Adrenal gland (tissue), 5 donors: ENCODE measurements at regions not wholly inside any gene's neighbourhood (a gene's known extent, or its start where the extent isn't known, plus 50 kb on each side); places are given as distances from the start of the nearest gene placed in this dataset.

Source experiments
- POLR2A ChIP-seq, 2 donors: fragments of 450-650 bp; IDR thresholded peaks; one replicate each; pipeline ENCODE4 v1.6.1; 2017; ENCODE audit warnings: antibody characterized with exemption in 2 of 2, mild to moderate bottlenecking in 2 of 2, moderate library complexity in 1 of 2
- TF ChIP-seq, protein P1 (sequence below), 6 experiments: fragments of 450-650 bp in 4 of 6; fragments of 200-600 bp in 2 of 6; sonication (generic) in 1 of 6; IDR thresholded peaks; 1 replicate in 5 of 6; 2 replicates in 1 of 6; pipeline versions ENCODE4 v1.5.1 to v1.8.0; 2016 to 2021; ENCODE audit warnings: antibody characterized with exemption in 6 of 6, mild to moderate bottlenecking in 2 of 6, moderate library complexity in 1 of 6
- donor health status: DM: no; HTN: no; CAD: no.

DNA sequence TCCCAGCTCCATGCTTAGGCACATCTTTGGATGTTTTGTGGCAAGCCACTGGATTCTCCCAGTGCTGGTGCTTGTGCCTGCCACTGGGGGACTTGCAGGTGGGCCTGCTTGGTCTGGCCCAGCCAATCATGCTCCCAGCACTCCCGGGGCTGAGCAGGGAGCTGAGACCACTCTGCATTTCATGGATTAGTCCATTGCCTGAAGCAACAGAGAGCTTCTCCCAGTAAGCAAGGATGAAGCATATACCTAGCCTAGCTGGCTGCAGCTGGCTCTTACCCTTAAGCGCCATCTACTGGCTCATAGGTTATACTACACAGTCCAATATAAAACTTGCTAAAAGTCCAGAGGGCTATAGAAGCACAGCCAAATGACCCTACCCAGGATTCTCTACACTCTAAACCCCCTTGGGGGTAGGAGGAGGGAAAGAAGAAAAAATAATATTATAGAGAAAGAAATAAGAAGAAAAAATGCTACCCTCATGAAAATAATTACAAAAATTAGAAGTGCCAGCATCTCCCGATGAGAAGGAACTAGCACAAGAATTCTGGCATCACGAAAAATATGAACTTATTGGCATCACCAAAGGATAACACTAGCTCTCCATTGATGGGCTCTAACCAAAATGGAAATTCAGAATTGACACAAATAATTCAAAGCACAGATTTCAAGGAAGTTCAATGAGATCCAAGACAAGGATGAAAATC is 275.3 kb downstream of the C11orf87 start:
- TF ChIP-seq POLR2A (IDR thresholded peaks at IDR 0.05), result no peak
- TF ChIP-seq, protein P1, sequence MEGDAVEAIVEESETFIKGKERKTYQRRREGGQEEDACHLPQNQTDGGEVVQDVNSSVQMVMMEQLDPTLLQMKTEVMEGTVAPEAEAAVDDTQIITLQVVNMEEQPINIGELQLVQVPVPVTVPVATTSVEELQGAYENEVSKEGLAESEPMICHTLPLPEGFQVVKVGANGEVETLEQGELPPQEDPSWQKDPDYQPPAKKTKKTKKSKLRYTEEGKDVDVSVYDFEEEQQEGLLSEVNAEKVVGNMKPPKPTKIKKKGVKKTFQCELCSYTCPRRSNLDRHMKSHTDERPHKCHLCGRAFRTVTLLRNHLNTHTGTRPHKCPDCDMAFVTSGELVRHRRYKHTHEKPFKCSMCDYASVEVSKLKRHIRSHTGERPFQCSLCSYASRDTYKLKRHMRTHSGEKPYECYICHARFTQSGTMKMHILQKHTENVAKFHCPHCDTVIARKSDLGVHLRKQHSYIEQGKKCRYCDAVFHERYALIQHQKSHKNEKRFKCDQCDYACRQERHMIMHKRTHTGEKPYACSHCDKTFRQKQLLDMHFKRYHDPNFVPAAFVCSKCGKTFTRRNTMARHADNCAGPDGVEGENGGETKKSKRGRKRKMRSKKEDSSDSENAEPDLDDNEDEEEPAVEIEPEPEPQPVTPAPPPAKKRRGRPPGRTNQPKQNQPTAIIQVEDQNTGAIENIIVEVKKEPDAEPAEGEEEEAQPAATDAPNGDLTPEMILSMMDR (IDR thresholded peaks at IDR 0.05), result peak; percentile 46 to 65 (median 56)
